ENCODE measurements at regions not wholly inside any gene's neighbourhood (a gene's known extent, or its start where the extent isn't known, plus 50 kb on each side); places are given as distances from the start of the nearest gene placed in this dataset.
"Not testable (repeated sequence)": the region's sequence is repeated elsewhere in the genome, so short reads cannot be mapped to it uniquely, and the experiment has no call there.

DNA sequence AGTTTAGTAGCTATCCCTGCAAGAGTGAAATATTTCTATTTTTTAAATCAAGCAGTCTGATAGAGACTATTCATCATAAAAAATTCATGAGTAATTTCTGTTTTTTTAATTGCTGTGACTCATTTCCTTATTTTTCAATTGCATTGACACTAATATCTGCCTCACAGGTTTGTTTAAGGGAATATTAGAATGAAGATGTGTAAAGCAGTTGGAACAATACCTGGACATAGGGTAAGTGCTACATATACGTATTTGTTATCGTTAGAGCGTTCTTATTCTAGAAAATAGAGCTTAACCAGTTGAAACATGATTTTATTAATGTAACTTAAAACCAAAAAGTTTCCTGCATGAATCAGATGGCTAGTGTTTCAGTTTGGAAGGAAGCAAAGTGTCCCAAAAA, 2211.3 kb downstream of the PCDH7 start:
- ATAC-seq = no peak

DNA sequence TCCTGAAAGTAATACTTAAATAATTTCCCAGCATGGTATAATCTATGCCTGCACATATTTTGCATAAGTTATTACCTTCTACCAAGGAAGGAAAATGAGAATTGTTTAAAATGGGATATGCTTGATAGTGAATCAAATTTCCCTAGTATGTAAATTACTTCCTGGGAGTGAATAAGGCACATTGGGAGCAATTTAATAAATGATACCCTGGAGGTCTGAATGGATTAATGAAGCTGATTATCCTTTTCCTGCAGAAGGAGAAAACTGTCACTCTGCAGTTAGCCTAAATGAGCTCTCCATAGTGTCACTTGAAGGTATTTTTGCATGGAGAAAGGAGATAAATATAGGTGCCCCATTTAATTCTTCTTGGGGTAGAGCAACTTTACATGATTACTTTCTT, 2212.0 kb downstream of the PCDH7 start:
- no peak for ATAC-seq

DNA sequence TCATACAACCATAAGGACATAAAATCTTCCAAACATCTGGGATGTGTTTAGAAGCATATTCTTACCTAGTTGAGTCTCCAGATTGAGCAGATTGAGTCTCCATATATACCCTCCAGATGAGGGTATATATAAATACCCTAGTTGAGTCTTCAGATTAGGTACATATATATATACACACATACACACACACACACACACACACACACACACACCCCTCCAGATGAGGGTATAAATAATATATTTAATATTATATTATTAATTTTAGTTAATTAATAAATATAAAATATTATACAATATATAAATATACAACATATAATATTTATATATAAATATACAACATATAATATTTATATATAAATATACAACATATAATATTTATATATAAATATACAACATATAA, 2219.1 kb downstream of the PCDH7 start:
- ATAC-seq = not testable (repeated sequence)

DNA sequence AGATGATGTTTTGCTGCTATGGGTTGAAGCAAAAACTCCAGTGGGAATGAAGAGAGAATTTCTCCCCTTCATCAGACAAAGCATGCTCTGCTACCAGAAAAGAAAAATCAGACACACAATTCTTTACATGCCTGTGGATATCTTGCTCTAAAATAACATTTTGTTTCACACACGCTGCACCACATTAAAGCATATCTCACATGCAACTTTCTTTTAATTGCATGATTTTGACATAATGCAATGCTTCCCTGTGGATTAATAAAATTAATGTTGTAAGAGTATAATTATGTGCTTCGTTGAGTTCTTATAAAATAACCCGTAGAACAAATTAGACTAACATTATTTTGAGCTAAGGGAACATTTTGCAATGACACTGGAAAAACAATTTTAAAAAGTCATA, 2230.7 kb downstream of the PCDH7 start:
- ATAC-seq = no peak

DNA sequence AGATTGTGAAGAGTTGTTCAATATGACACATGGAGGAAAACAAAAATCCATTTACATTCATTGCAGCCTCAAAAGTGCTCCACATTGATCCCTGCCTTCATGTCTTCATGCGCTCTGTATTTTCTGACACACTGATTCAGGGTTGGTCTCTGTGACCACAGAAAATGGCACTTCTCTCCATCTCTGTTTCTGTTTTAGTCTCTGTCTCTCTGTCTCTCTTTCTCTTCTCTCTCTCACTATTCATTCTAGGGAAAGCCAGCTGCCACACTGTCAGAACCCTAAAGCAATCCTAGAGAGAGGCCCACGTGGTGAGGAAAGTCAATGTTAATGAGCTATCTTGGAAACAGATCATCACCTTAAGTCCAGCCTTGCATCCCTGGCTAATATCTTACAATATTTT, 2238.4 kb downstream of the PCDH7 start:
- ATAC-seq = no peak

DNA sequence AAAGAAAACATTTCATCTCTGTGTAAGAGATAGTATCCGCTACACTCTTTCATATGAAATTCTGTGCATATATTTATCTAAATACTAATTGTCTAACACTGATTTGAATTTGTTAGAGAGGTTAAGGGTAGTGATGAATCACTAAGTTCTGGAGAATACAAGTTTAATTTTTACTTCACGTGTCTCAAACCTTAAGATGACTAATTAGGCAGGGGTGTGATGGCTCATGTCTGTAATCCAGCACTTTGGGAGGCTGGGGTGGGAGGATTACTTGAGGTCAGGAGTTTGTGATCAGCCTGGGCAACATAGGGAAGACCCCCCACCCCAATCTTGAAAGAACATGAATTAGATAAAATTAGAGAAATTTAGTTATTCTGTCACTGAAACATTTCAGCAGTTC, 2241.9 kb downstream of the PCDH7 start:
- ATAC-seq = no peak

DNA sequence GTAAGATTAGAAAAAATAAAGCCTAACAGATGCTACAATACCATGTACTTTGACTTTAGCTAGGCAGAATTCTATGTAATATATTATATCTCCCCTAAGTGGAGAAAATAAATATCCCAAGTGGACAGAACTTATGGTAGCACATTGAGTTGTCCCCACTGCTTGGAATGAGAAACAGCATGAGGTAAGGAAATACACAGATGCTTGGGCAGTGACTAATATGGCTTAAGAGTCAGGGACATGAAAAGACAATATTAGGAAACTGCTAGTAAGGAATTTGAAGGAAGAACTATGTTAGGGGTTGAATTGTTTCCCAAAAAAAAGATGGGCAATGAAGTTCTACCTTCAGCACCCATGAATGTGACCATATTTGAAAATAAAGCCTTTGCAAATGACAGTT, 2265.1 kb downstream of the PCDH7 start:
- no peak for ATAC-seq

DNA sequence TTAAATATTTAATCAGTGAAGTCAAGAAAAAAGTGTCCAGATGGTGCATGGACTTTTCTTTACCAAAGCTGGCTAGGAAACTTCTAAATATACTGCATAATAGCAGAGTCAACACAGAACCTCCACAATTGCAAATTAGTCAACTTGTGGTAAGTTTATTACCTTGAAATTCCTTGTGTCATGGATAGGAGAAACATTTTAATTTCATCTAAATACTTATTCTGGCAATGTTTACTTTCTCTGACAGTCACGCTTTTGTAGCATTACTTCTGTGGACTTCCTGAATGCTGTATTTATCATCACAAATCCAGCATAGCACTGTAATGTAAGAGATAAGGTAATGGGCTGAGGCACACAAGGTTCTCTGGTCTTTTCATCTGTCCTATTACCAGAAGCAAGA, 2266.1 kb downstream of the PCDH7 start:
- ATAC-seq = no peak

DNA sequence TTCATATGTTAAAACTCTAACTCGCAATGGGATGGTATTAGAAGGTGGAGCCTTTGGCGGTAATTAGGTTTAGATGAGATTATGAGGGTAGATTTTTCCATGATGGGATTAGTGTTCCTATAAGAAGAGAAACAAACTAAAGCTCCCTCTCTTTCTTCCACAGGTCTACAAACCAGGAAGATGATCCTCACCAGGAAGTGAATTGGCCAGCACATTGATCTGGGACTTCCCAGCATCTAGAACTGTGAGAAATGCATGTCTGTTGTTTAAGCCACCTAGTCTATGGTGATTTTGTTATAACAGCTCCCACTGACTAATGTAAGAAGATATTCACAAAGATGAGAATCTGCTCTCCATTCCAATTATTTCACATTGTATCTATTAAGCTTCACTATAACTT, 2266.9 kb downstream of the PCDH7 start:
- ATAC-seq = no peak

DNA sequence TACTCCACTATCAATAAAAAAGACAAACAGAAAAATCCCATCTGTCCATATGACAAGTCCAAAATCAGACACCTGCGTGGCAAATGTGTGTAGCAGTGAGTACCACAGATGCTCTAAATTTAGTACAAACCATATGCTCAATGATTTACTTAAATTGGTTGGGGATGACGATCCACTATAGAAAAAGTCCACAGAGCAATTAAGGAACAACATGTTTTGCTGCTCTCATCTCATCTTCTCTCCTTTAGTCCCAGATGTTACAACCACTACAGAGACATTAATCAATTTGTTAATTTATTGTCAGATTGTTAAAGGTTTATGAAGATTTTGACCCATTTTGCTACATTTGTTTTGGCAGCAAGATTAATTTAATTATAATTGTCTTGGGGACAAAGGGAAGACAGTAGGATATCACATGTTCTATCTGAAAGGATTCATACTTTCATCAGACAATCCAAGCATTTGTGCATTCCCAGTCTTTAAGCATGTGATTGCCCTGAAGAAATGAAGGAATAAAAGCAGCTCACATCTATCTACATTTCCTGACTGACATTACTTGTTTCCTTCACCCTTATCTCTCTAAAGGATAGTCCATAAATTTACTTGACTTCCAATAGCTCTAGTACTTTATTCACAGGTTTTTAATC, 2268.1 kb downstream of the PCDH7 start:
- ATAC-seq = no peak

DNA sequence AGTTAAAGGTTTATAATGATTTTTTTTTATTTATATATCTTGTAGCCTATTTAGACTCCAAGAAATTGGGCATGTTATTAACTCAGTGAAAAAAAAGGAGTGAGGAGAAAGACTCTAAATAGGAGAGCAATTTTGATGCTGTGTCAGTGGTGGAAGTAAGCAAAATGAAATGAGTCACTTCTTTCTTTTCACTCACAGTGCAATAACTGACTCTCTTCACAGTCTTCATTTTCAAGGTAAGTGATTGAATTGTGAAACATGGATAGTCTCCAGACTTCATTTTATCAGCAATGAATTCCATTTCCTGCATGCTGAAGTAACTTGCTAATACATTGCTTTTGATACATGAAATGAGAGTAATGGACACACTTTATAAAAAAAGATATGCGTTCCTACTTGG, 2271.5 kb downstream of the PCDH7 start:
- no peak for ATAC-seq

DNA sequence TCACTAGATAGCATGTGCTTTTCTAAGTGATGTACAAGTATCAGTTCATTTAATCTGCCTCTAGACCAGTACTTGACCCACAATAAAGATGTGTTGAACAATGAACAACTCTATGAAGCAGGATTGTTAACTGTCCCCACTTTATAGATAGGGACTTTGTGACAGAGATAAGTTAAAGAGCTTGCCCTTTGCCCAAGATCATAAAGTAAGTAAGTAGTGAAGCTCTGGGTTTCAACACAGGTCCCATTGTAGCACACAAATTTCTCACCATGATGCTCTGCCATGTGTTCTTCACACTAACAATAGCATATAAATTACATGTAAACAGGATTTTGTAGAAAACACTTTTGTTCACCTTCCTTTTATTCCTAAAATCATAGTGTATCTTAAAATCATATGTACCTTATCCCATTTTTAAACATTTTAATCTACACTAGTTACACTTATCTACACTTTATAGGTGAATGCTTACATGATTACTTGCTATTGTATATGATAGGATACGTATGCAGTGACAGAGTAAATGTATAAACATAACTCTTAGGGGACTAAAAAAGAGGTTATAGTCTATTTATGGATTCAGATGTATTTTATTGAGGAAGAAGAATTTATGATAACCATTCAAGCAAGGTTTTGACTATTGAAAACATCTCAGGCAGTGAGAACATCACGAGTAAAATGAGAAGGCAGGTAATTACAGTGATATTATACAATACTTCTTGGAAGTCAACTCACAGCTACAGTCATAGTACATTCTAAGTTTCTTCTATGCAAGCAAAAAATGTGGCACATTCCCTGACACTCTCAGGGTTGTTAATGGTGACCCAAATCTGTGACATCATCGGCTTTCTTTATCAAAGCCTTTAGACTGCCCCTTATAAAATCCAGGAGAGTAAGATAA, 2275.1 kb downstream of the PCDH7 start:
- no peak for ATAC-seq

DNA sequence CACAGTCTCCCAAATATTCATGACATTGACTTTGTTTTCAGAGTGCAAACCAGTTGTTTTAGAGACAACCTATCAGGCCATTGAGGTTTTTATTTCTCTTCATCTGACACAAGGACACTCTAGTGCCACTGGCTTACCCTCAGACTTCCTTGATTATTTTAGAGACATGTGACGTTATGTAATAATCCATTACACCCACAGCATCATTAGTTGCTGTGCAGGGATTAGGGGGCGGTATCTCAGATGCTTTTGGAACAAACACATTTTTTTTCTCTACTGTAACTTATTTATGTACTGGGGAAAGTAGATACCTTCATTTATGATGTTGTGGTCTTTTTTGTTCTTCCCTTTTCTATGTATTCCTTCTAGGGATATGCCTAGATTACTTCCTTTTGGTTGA, 2293.1 kb downstream of the PCDH7 start:
- ATAC-seq = no peak

DNA sequence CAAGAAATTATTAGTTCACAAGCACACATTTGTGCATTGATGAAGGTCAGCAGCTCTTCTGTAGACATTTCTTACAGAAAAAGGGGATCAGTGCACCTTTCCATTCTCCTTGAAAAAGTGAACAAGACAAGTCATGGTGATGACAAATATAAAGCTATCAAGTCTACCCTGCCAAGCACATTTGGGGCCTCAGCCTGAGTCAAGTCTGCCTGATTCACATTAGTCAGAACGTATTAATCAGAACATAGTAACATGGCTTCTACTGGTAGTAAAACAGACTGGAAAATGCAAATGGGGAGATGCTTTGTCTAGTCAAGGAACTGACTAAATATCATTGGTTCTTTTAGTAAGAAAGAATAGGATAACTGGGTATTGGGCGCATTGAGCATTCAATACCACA, 2305.1 kb downstream of the PCDH7 start:
- ATAC-seq = no peak

DNA sequence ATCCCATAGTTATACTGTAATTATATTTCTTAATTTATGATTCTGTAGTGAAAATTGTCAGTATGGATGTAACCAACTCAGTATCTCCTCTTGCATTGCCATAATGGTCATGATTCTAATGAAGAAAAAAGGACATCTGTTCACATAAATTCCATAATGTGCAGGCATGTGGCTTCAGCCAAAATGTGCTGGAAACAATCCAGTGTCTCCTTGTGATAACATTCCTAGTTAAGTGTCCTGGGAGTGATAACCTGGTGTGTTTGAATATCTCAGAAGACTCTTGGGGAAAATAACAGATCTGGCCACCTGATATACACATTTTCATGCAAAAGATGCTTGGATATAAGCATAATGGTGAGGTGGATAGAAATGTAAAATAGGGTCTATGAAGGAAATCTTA, 2309.8 kb downstream of the PCDH7 start:
- no peak for ATAC-seq

DNA sequence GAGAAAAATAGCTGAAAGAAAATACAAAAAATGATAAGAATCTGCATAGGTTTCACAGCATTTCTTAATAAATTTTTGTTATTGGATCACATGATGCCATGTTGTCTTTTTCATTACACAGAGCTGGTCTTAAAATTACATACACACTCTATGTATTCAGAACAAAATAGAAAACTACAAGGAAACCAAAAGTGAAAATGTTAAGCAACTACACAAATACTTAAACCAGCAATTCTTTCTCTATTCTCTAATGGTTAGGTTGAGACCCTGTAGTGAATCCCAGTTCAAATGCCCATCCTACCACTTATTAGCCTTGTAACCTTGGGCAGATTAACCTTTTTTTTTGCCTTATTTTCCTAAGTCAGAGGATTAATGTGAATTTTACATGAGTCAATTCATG, 2311.2 kb downstream of the PCDH7 start:
- ATAC-seq = no peak

DNA sequence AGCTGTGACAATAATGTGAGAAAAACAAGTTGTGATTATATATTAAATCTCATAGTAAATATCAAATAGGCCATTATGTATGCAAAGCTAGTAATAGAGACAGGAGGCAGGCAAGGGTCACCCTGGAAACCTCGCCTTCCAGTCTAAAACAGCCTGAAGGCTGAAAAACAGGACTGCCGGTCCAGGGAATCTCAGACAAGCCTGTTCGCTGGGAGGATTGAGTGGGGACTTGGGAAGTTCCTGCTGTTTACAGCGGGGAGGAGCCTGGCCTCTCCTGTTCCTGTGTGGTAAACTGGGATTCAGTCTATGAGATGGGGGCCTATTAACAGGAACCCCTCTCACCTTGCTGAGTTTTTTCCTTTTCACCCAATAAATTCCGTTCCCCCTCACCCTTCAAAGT, 2317.3 kb downstream of the PCDH7 start:
- no peak for ATAC-seq

DNA sequence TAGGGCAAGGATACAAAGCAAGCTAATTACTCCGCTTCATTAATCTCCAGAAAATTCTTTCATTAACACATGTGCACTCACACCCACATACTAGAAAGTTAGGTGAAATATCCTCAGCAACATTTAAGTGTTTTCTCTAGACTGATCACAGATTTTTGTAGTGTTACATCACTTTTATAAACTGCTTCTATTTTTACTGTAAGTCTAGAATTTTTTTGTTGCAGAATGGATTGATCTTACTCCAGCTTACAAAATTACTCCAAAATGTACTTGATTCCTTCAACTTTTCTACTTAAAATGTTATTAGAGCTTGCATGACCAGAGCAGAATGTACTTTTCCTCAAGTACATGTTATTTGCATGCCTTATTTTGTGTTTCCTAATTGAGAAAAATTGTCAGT, 2325.2 kb downstream of the PCDH7 start:
- ATAC-seq = no peak

DNA sequence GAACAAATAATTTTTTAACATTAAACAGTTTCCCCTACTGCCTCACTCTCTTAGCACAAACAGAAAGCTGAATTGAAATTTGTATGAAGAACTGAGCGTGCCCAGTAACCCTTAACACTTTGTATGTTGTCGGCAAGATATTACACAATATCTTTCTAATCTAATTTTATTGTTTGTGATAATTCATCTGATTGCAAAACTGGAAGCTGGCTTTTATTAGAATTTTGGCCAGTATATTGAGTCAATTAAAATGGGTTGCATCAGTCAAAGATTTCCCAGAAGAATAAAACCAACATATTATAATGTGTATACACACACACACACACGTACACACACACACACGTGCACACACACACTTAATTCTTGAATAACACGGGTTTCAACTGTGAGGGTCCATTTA, 2332.1 kb downstream of the PCDH7 start:
- ATAC-seq = no peak

DNA sequence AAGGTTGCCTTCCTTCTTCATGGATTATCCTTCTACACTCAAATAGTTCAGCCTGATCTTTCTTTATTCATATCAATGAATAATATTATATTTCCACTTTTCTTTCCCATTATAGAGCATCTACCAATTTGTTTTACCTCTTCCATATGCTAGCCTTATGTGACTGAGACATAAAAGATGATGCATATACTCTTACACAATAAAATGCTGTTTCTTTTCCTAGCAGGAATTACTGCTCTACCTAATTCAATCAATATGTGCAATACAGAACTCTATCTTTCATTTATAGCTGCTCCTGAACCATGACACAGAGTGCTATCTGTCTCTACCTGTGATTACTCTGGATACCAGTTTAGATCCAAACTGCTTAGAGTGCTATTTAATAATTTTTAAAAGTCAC, 2334.0 kb downstream of the PCDH7 start:
- no peak for ATAC-seq

DNA sequence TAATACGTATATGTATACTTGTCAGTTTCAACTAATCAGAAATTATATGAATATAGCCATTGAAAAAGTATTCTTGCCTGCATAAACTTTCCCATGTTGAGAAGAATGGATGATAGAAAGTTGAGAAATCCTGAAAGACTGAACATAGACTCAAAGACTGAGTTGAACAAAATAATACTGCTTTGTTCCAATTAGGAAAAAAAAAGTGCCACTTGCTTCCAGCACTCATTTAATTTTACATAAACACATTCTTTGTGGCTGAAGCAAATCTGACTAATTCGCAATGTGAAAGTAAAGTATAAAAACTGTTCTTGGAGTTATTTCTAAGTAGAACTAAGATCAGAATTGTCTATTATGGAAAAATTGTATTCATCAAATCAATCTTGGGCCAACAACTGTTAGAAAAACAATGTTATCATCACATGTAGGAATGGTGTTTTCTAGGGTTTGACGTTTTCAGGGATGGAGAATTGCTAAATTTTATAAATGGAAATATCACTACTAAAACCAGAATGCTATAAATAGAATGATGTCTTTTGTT, 2334.6 kb downstream of the PCDH7 start:
- no peak for ATAC-seq

DNA sequence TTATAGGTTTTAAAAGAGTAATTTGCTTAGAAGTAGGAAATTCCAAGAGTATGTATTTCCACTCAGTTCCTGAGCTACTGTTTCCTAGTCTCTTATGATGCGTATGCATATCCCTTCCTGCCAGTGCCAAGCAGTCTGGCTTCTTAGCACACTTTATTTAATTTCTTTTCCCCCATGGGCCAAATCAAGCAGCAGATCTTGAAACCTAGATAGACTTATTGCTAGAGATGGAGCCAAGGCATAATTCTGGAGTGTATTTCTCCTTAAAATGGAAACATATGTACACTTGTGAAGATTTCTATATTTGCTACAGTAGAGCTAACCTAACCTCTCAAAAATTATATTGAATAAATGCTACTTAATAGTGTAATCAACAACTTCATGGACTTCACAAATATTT, 2337.6 kb downstream of the PCDH7 start:
- no peak for ATAC-seq

DNA sequence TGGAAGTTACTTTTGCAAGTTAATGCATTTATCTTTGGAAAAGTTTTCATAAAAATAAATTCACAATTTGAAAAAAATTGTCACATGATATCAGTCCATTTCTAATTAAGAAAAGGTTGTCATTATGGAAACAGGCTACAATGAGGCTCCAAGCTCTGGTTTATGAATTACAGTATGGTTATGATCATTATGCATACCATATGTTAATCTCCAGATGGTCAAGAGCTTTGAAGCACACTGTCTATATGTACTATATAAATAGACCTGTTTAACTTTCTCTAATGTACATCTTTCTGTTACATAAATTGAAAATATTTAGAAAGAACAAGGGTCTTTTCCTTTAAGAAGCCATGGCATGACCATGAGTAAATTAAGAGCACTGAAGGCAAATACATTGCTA, 2338.8 kb downstream of the PCDH7 start:
- no peak for ATAC-seq
